CD4-positive, alpha-beta T cell treated with Interleukin-17A for 1 hour (primary cell): ENCODE measurements at regions not wholly inside any gene's neighbourhood (a gene's known extent, or its start where the extent isn't known, plus 50 kb on each side); places are given as distances from the start of the nearest gene placed in this dataset.

Source experiments
- DNase-seq: peaks from one replicate; pipeline ENCODE4 v3.0.0-alpha.2; 2020

- DNase-seq, result no peak
Observed at GRCh38 chr2:14684516-14684915, 52.0 kb downstream of the LRATD1 start.

GRCh38 chr2:14690926-14691325 is 58.4 kb downstream of the LRATD1 start:
- DNase-seq, result no peak

- DNase-seq, result no peak
Observed at GRCh38 chr2:14693874-14694273, 61.4 kb downstream of the LRATD1 start.

- no peak for DNase-seq
Observed at GRCh38 chr2:14700753-14701152, 68.2 kb downstream of the LRATD1 start.

GRCh38 chr2:14702258-14702657 is 69.7 kb downstream of the LRATD1 start:
- no peak for DNase-seq

GRCh38 chr2:14706201-14706600 is 73.7 kb downstream of the LRATD1 start:
- DNase-seq, result no peak

- no peak for DNase-seq
Observed at GRCh38 chr2:14712111-14712510, 79.6 kb downstream of the LRATD1 start.

GRCh38 chr2:14713248-14713647 is 80.7 kb downstream of the LRATD1 start:
- DNase-seq, result no peak

- DNase-seq, result no peak
Observed at GRCh38 chr2:14715600-14715999, 83.1 kb downstream of the LRATD1 start.

GRCh38 chr2:14716319-14716718 is 83.8 kb downstream of the LRATD1 start:
- no peak for DNase-seq

- no peak for DNase-seq
Observed at GRCh38 chr2:14717131-14717530, 84.6 kb downstream of the LRATD1 start.

- DNase-seq, result no peak
Observed at GRCh38 chr2:14720319-14720718, 87.8 kb downstream of the LRATD1 start.

GRCh38 chr2:14720739-14721138 is 88.2 kb downstream of the LRATD1 start:
- DNase-seq, result no peak

- DNase-seq, result no peak
Observed at GRCh38 chr2:14722904-14723570, 90.5 kb downstream of the LRATD1 start.

- no peak for DNase-seq
Observed at GRCh38 chr2:14723684-14724083, 91.2 kb downstream of the LRATD1 start.

GRCh38 chr2:14735696-14736095 is 103.2 kb downstream of the LRATD1 start:
- no peak for DNase-seq

GRCh38 chr2:14737201-14737600 is 104.7 kb downstream of the LRATD1 start:
- no peak for DNase-seq

- no peak for DNase-seq
Observed at GRCh38 chr2:14743861-14744260, 111.3 kb downstream of the LRATD1 start.

- DNase-seq, result no peak
Observed at GRCh38 chr2:14745288-14746076, 113.0 kb downstream of the LRATD1 start.

- no peak for DNase-seq
Observed at GRCh38 chr2:14746133-14746532, 113.6 kb downstream of the LRATD1 start.

GRCh38 chr2:14747447-14747846 is 114.9 kb downstream of the LRATD1 start:
- no peak for DNase-seq

GRCh38 chr2:14749884-14750283 is 117.4 kb downstream of the LRATD1 start:
- DNase-seq, result no peak

GRCh38 chr2:14750433-14750832 is 117.9 kb downstream of the LRATD1 start:
- DNase-seq, result no peak

- no peak for DNase-seq
Observed at GRCh38 chr2:14751581-14751980, 119.1 kb downstream of the LRATD1 start.

- DNase-seq, result no peak
Observed at GRCh38 chr2:14752295-14752694, 119.8 kb downstream of the LRATD1 start.
